NCI-H446 treated with DMSO at 0.1 percent for 48 hours (cell line): ENCODE measurements at regions not wholly inside any gene's neighbourhood (a gene's known extent, or its start where the extent isn't known, plus 50 kb on each side); places are given as distances from the start of the nearest gene placed in this dataset.
A peak's percentile ranks its signal among the peaks of the same experiment; 100 is the strongest.

Experiments
- DNase-seq: peaks from one replicate; lab custom pipeline; 2025; lab: John Stamatoyannopoulos, UW

DNA sequence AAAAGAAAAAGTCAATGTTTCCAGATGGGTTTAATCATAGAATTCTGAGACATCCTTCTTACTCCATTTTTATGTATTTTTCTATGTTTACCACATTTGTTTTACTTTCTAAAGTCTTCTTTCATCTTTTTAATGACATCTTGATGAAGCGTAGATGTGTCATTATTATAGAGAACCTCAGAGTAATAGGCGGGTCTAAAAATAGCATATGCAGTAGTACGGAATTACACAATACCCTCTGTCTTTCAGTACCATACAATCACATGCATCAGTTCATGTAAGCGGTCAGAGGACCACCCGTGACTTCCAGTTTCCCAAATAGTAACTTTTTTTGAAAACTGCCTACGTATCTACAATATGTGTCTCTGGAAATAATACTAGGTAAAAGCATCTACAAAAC lies 224.0 kb downstream of the PLOD2 start:
- no peak for DNase-seq

DNA sequence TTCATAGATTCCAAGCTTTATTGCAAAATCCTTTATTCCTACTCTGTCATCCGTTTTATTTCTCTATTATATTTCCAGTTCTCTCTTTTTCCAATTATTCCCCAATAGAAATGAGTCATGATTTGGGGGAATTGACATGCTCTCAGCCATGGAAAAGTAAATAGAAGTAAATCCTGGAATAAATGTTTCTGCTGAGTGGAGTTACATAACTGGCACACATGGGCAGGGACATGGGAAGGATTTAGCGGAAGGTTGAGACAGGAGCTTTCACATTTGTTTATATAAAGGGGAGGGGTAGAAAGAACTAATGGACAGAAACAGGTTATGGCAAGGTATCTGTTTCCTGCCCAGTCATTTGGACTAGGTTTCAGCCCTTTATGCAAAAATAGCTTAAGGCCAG lies 221.6 kb downstream of the PLOD2 start:
- DNase-seq, result no peak

DNA sequence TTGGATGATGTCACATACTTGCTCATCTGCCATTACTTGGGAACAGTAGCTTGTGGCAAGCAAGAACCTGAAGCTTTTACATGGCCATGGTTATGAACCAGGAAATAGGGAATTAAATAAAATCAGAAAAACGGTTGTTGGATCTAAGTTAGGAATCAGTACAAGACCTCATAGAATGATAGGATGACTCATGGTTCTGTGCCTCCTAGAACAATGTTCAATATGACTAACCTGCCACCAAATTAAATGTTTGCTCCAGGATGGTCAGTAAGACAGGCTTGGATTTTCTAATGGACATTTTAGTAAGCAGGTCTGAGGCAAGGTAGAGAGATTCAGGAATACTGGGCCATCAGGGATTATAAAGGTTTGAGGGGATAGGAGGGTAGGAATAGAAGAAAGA lies 218.9 kb downstream of the PLOD2 start:
- no peak for DNase-seq

DNA sequence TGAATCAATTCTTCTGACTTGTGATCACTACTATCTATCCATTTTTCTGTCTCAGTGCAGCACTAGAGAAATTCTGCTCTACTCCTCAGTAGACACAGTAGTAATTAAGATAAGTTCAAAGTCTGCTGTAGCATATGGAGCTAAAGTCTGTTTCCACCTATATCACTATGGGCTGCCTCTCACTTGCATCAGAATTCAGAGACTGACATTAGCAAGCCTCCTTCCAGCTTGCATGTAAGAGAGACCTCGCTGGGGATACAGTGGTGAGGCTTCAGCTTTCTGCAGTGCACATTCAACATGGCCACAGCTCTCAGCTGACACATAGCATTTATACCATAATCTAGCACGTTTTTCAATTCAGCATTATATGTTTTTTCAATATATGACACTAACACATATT lies 217.0 kb downstream of the PLOD2 start:
- no peak for DNase-seq

DNA sequence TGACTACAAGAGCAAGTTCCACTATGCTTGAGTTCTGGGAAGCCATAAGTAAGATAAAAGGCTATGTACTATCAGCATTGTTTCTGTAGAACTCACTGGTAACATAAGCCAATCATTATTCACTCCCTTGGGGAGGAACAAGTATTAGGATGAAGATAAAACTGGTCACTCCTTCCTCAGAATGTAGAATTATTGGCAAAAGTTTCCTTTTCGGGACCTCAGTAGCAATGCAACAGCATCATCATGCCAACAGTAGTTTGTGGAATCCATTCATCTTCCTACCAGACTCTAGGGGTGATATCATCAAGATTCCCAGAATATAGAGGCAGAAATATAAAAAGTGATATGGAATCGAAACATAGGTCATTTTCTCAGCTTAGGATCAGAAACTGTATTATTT lies 209.5 kb downstream of the PLOD2 start:
- DNase-seq, result no peak

DNA sequence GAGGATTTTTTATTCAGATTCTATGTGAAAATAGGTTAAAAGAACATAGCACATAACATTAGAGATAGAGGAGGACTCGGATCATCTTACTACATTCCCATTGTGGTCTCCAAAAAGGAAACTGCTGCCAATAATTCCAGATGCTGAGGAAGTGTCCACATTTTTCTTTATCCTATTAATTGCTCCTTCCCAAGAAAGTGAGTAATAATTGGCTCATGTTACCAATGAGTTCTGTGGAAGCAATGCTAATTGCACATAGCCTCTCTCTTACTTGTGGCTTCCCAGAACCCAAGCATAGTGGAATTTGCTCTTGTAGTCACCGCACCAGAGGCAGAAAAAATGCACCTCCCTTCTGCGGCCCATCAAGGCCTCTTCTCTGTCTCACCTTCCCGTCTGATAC lies 208.4 kb downstream of the PLOD2 start:
- peak; percentile 21 for DNase-seq

DNA sequence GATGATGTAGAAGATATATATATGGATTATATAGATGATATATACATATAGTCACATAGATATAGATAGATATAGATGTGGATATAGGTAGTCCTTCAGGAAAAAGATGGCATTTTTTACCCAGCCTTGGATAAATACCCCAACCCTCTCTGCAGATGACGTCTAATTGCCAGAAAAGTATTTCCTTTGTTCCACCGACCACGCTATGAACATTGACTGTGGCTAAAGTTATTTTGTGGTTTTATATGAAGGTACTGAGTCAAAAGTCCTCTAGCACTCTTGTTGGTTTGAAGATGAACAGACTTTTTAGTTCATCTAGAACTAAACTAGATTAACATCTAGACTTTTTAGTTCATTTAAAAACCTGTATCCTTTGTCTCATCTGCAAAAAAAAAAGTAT lies 207.7 kb downstream of the PLOD2 start:
- no peak for DNase-seq

DNA sequence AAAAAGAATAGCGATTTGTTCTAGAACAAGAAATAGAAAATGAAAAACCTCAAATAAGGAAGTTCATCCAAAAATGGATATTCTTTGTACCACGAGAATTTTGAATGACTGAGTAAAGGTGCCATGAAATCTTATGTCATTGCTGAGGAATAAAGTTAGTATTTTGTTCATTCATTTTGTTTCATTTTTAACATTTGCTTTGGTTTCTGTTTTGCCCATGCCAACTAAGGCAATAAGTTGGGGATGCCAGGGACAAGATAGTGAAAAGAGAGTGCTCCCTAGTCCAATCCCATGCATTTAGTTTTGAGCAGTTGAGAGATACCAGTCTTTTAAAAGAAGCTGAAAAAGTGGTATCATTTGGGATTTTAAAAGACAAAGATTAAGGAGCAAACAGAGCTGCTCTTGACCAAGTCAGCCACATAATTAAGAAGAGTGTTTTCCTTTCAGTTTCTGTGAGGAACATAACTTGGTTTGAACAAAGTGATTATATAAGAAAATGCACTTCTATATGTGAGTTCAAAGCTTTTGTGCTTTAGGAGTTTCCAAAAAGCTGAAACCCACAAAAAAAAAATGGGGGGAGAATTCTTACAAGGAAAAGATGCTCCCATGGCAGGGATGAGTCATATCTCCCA lies 201.4 kb downstream of the PLOD2 start:
- no peak for DNase-seq

DNA sequence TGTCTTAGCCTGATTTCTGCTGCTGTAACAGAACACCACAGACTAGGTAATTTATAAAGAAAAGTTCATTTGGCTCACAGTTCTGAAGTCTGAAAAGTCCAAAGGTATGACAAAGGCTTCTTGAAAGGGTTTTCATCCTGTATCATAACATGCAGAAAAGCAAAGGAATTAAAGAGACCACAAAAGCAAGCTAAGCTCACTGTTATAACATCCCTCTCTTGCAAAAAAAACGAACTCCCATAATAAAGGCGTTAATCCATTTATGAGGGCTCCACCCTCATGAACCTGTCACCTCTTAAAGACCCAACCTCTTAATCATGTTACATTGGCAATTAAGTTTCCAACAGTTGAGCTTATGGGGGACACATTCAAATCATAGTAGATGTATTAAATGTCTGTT lies 197.9 kb downstream of the PLOD2 start:
- DNase-seq, result no peak

DNA sequence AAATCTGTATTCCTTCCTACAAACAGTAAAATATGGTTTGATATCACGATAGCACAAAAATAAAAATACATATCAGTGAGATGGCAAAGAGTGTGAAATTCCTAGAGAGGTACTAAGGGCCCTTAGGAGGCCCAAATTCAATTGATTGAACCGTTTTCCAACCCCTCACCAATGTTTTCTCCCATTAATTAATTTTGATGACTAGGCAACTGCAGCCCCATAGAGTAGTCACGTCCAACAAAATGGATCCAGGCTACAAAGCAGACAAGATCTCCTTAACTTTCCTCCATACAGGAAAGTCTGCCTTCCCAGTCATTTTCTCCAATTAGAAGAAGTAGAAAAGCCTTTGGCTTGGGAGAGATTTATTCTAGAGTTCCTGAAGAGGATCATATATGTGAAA lies 193.9 kb downstream of the PLOD2 start:
- no peak for DNase-seq

DNA sequence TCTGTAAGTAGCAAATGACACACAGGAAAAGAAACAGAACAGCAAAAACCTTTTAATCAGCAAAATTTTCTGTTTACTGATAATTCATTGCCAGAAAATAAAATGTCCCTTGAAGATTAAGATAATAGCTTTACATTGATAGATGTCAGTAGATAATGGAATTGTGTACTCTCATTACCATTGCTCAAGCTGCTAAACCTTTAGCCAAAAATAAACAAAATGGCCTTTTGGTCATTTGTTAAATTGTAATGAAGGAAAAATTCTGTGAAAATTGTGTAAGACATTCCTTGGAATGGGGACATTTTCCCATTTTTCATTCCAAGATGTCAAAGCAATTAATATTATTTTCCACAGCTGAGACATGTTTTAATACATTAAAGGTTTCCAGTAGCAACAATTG lies 189.8 kb downstream of the PLOD2 start:
- DNase-seq, result no peak

DNA sequence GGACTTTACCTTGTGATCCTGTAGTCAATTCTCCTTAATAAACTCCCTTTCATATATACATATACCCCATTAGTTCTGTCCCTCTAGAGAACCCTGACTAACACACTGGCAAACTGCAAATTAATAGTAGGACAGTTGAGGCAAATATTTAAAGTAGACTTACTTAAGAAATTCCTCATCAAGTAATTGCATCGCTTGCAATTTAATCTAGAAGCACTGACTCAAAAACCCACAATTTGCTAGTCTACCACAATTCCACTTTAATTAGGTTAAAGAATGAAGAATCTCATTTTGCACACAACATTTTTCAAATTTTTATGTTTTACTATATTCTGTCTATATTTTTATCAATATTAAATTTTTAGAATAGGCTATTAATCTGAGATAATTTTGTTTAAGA lies 188.1 kb downstream of the PLOD2 start:
- DNase-seq, result no peak

DNA sequence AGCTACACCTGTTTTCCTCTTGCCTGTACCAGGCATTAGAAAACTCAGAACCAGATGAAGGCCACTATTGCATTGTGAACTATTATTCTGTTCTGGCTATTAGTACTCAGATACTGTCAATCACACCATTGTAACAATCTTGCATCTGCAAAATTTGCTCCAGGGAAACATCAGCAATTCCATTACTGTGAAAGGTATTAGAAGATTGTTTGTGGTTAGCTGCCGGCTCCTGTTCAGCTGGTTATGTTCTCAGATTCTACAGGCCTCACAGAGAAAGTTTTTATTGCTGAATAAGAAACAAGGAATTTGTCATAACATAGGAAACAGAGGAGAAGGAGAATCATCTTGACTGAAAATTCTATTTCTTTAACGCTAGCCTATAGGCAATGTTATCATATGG lies 179.9 kb downstream of the PLOD2 start:
- no peak for DNase-seq

DNA sequence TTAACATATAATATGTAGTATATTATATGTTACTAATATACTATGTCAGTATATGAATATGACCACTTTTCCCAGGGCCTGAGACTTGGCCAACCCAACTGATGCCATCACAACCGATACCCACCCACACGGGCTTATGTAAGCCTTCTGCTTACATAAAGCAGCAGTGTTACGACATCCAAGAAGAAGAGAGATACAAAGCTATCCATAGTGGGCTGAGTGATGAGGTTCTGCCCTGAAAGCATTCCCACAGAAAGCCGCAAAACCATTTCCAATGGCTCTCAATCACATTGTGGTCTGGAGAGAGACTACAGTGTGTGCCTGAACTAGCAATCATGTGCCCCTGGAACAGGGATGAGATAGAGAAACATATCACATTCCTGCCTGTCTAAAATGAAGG lies 177.9 kb downstream of the PLOD2 start:
- no peak for DNase-seq
